ENCODE measurements at regions not wholly inside any gene's neighbourhood (a gene's known extent, or its start where the extent isn't known, plus 50 kb on each side); places are given as distances from the start of the nearest gene placed in this dataset.

- TF ChIP-seq EP300 (IDR thresholded peaks at IDR 0.05) (no peak), POLR2AphosphoS5 (IDR thresholded peaks at IDR 0.05) (no peak), CTCF (IDR thresholded peaks at IDR 0.05) (no peak), POLR2A (IDR thresholded peaks at IDR 0.05) (no peak)
- intact Hi-C loops (cut with DNase I), result loop anchor here (5.0 kb wide), 1 partner anchor 138 kb away; no protein-coding TSS in a partner anchor
- WGBS, 2 donors, result 45 to 82% methylated on average over 3 of the region's 3 CpGs
- Histone ChIP-seq H3K4me1 (peaks cover 0 to 38% (median 19%) of the 10 kb centered on the region in 4 donors), H3K27ac (no peak overlapping the region), H3K4me3 (no peak overlapping the region), H3K9me3 (no peaks in the 10 kb centered on the region), H3K36me3 (no peaks in the 10 kb centered on the region), H3K27me3 (no peaks in the 10 kb centered on the region)
- DNase-seq, result no peak
Observed at GRCh38 chr15:96183867-96184266, 146.6 kb upstream of the NR2F2 start.

- intact Hi-C loops (cut with DNase I), result loop anchor here (5.0 kb wide), 1 partner anchor 138 kb away; no protein-coding TSS in a partner anchor
- TF ChIP-seq CTCF (IDR thresholded peaks at IDR 0.05) (no peak), POLR2A (IDR thresholded peaks at IDR 0.05) (no peak), POLR2AphosphoS5 (IDR thresholded peaks at IDR 0.05) (no peak), EP300 (IDR thresholded peaks at IDR 0.05) (no peak)
- Histone ChIP-seq H3K4me1 (peaks cover 0 to 38% (median 19%) of the 10 kb centered on the region in 4 donors), H3K4me3 (no peak overlapping the region), H3K27me3 (no peaks in the 10 kb centered on the region), H3K9me3 (no peaks in the 10 kb centered on the region), H3K36me3 (no peaks in the 10 kb centered on the region), H3K27ac (no peak overlapping the region)
- WGBS, 2 donors, result 65 to 81% methylated on average over 2 of the region's 2 CpGs
- DNase-seq, result no peak
Observed at GRCh38 chr15:96184297-96184696, 146.2 kb upstream of the NR2F2 start.

- no peak for DNase-seq
- H3K36me3 ChIP-seq, result no peaks in the 10 kb centered on the region
- no peak overlapping the region for H3K4me3 ChIP-seq
- TF ChIP-seq EP300 (IDR thresholded peaks at IDR 0.05) (no peak), POLR2A (IDR thresholded peaks at IDR 0.05) (no peak), CTCF (IDR thresholded peaks at IDR 0.05) (no peak)
- no peaks in the 10 kb centered on the region for H3K27me3 ChIP-seq
- H3K9me3 ChIP-seq, result no peaks in the 10 kb centered on the region
- WGBS, 2 donors, result 80 to 89% methylated on average over 4 of the region's 4 CpGs
- intact Hi-C loops (cut with DNase I), result no loop called here
- peaks cover 0 to 26% (median 14%) of the 10 kb centered on the region in 4 donors for H3K4me1 ChIP-seq
- no peak overlapping the region for H3K27ac ChIP-seq
Observed at GRCh38 chr15:96186105-96186504, 144.4 kb upstream of the NR2F2 start.

- 57 to 75% methylated on average over 10 of the region's 10 CpGs for WGBS, 2 donors
- intact Hi-C loops (cut with DNase I), result no loop called here
- H3K4me3 ChIP-seq, result no peak overlapping the region
- no peaks in the 10 kb centered on the region for H3K9me3 ChIP-seq
- H3K36me3 ChIP-seq, result no peaks in the 10 kb centered on the region
- no peaks in the 10 kb centered on the region for H3K27me3 ChIP-seq
- peaks cover 0 to 12% (median 5%) of the 10 kb centered on the region in 4 donors for H3K4me1 ChIP-seq
- no peak for TF ChIP-seq POLR2AphosphoS5 (IDR thresholded peaks at IDR 0.05)
- no peak for TF ChIP-seq EP300 (IDR thresholded peaks at IDR 0.05)
- no peak for TF ChIP-seq CTCF (IDR thresholded peaks at IDR 0.05)
- peak overlapping the region in 1 of 4 donors; percentile 12 for H3K27ac ChIP-seq
- DNase-seq, result no peak
Observed at GRCh38 chr15:96187341-96188305, 142.9 kb upstream of the NR2F2 start.
